Activated CD4-positive, alpha-beta T cell treated with anti-CD3 and anti-CD28 coated beads, Interleukin-2, amount 50 U/mL, for 48 hours (primary cell): ENCODE measurements at regions not wholly inside any gene's neighbourhood (a gene's known extent, or its start where the extent isn't known, plus 50 kb on each side); places are given as distances from the start of the nearest gene placed in this dataset.

Experiments
- DNase-seq, 2 experiments: peaks; one replicate each; pipeline ENCODE4 v3.0.0-alpha.2; 2020

GRCh38 chr1:112783059-112783458 lies 67.9 kb upstream of the PPM1J start:
- no peak for DNase-seq

- DNase-seq: no peak
These were observed 64.8 kb upstream of the PPM1J start for GRCh38 chr1:112779665-112780526.

GRCh38 chr1:112778137-112778536 lies 63.0 kb upstream of the PPM1J start:
- no peak for DNase-seq

GRCh38 chr1:112776688-112777087 lies 61.6 kb upstream of the PPM1J start:
- DNase-seq: no peak

- DNase-seq: no peak
These were observed 57.6 kb upstream of the PPM1J start for GRCh38 chr1:112772781-112773180.

- no peak for DNase-seq
These were observed 55.6 kb upstream of the PPM1J start for GRCh38 chr1:112770724-112771123.

- DNase-seq: no peak
These were observed 54.5 kb upstream of the PPM1J start for GRCh38 chr1:112769611-112770010.

GRCh38 chr1:112767646-112768045 lies 52.5 kb upstream of the PPM1J start:
- no peak for DNase-seq
